SK-N-SH (cell line): ENCODE measurements at regions not wholly inside any gene's neighbourhood (a gene's known extent, or its start where the extent isn't known, plus 50 kb on each side); places are given as distances from the start of the nearest gene placed in this dataset.

Experiments
- CTCF ChIA-PET: fragments of 300-600, 350-600 bp; formaldehyde crosslinking; extraction: SDS; loops from one replicate; lab custom pipeline; 2021; lab: Yijun Ruan, JAX
- POLR2A ChIA-PET: fragments of 350-600 bp; sonication (Branson Sonifier 250); formaldehyde crosslinking; extraction: SDS; loops from one replicate; lab custom pipeline; 2020; ENCODE audit warnings: antibody characterized with exemption, inconsistent platforms; lab: Yijun Ruan, JAX
- DNase-seq: peaks from one replicate; pipeline ENCODE4 v3.0.0; 2012
- H2AFZ ChIP-seq: fragments of 200-600 bp; sonication (generic); 2 replicates; pipeline ENCODE4 v1.8.1; 2016; ENCODE audit warnings: antibody characterized with exemption, mild to moderate bottlenecking, low read depth
- H3F3A ChIP-seq: fragments of 200-600 bp; sonication (generic); replicated peaks from 2 replicates; pipeline ENCODE3; 2016; ENCODE audit warnings: antibody characterized with exemption, mild to moderate bottlenecking; ENCODE audit not compliant: insufficient read depth
- H3K27ac ChIP-seq, 2 experiments: fragments of 200-500 bp in 1 of 2; fragments of 200-600 bp in 1 of 2; sonication (Bioruptor generic) in 1 of 2; sonication (generic), shearing (Covaris generic) in 1 of 2; 2 replicates each; pipeline versions ENCODE4 v1.5.1 to v1.6.1; 2014 to 2016; ENCODE audit warnings: low read depth in 2 of 2, inconsistent platforms in 1 of 2, low read length in 1 of 2, mild to moderate bottlenecking in 1 of 2, mixed read lengths in 1 of 2
- H3K27me3 ChIP-seq: fragments of 200-600 bp; sonication (generic), shearing (Covaris generic); 2 replicates; pipeline ENCODE4 v1.6.1; 2016; ENCODE audit warnings: mixed run types; ENCODE audit not compliant: insufficient read depth
- H3K36me3 ChIP-seq, 2 experiments: fragments of 200-500 bp in 1 of 2; fragments of 200-600 bp in 1 of 2; sonication (Bioruptor generic) in 1 of 2; sonication (generic) in 1 of 2; replicated peaks in 1 of 2; 2 replicates each; pipeline versions ENCODE3 to v1.5.1; 2014 to 2016; ENCODE audit warnings: low read length in 1 of 2, mild to moderate bottlenecking in 1 of 2; ENCODE audit not compliant: insufficient read depth in 2 of 2, control insufficient read depth in 1 of 2
- H3K4me1 ChIP-seq, 2 experiments: fragments of 200-500 bp in 1 of 2; fragments of 200-600 bp in 1 of 2; sonication (Bioruptor generic) in 1 of 2; sonication (generic), shearing (Covaris generic) in 1 of 2; 2 replicates each; pipeline versions ENCODE4 v1.5.1 to v1.6.1; 2014 to 2016; ENCODE audit warnings: low read depth in 1 of 2, low read length in 1 of 2, mixed run types in 1 of 2; ENCODE audit not compliant: insufficient read depth in 2 of 2, control insufficient read depth in 1 of 2
- H3K4me2 ChIP-seq: fragments of 200-600 bp; sonication (generic), shearing (Covaris generic); 2 replicates; pipeline ENCODE4 v1.6.1; 2017; ENCODE audit warnings: mixed run types
- H3K4me3 ChIP-seq, 2 experiments: fragments of 200-500 bp in 1 of 2; fragments of 200-600 bp in 1 of 2; sonication (Bioruptor generic) in 1 of 2; sonication (generic), shearing (Covaris generic) in 1 of 2; 2 replicates each; pipeline versions ENCODE4 v1.5.1 to v1.8.1; 2014 to 2016; ENCODE audit warnings: low read depth in 2 of 2, inconsistent platforms in 1 of 2, low read length in 1 of 2, mild to moderate bottlenecking in 1 of 2, mixed read lengths in 1 of 2, moderate library complexity in 1 of 2
- H3K79me2 ChIP-seq: fragments of 200-600 bp; sonication (generic); 2 replicates; pipeline ENCODE4 v1.8.1; 2017; ENCODE audit warnings: mild to moderate bottlenecking; ENCODE audit not compliant: insufficient read depth
- H3K9ac ChIP-seq: fragments of 200-600 bp; sonication (generic); 2 replicates; pipeline ENCODE4 v1.6.1; 2017; ENCODE audit warnings: mixed run types
- H3K9me2 ChIP-seq: fragments of 200-600 bp; sonication (generic); 2 replicates; pipeline ENCODE4 v1.6.1; 2017; ENCODE audit warnings: mixed run types
- H3K9me3 ChIP-seq: fragments of 200-600 bp; sonication (generic); 2 replicates; pipeline ENCODE4 v1.6.1; 2017; ENCODE audit warnings: mixed run types, mild to moderate bottlenecking, moderate library complexity
- H4K20me1 ChIP-seq: fragments of 200-600 bp; sonication (generic); 2 replicates; pipeline ENCODE4 v1.6.1; 2017; ENCODE audit warnings: mild to moderate bottlenecking, mixed run types; ENCODE audit not compliant: insufficient read depth
- CHD2 ChIP-seq: fragments of 150-350 bp; IDR thresholded peaks from 2 replicates; pipeline ENCODE4 v1.6.1; 2018; ENCODE audit warnings: low read length; ENCODE audit not compliant: partially characterized antibody
- NFIC ChIP-seq: IDR thresholded peaks from 2 replicates; pipeline ENCODE4 v1.4.0; 2012; ENCODE audit warnings: borderline replicate concordance
- RFX5 ChIP-seq: IDR thresholded peaks from 2 replicates; pipeline ENCODE4 v1.6.1; 2012; ENCODE audit warnings: mild to moderate bottlenecking, improper control_type of control experiment, low read length
- RXRA ChIP-seq: IDR thresholded peaks from 2 replicates; pipeline ENCODE4 v1.4.0; 2012; ENCODE audit warnings: low read depth, mild to moderate bottlenecking, borderline replicate concordance
- TAF1 ChIP-seq: IDR thresholded peaks from 2 replicates; pipeline ENCODE4 v1.6.1; 2012; ENCODE audit warnings: low read depth, mild to moderate bottlenecking, low read length, moderate library complexity, borderline replicate concordance
- TEAD4 ChIP-seq: IDR thresholded peaks from 2 replicates; pipeline ENCODE4 v1.4.0; 2012; ENCODE audit warnings: mild to moderate bottlenecking, borderline replicate concordance; ENCODE audit not compliant: insufficient read depth
- YY1 ChIP-seq: IDR thresholded peaks from 2 replicates; pipeline ENCODE4 v1.4.0; 2012; ENCODE audit warnings: low read depth, mild to moderate bottlenecking
- WGBS: methylation state at CpG from one replicate; pipeline ENCODE4 v1.1.6; 2017; ENCODE audit warnings: low lambda C conversion rate; 5-methylcytosine and 5-hydroxymethylcytosine counted together
- TF ChIP-seq, protein P1 (sequence below): IDR thresholded peaks from 2 replicates; pipeline ENCODE4 v1.4.0; 2012; ENCODE audit warnings: low read depth
- TF ChIP-seq, protein P2 (sequence below): fragments of 150-350 bp; IDR thresholded peaks from 2 replicates; pipeline ENCODE4 v1.6.1; 2017; ENCODE audit warnings: antibody characterized with exemption, low read length, low read depth, borderline replicate concordance
- TF ChIP-seq, protein P3 (sequence below): fragments of 200-600 bp; sonication (generic); IDR thresholded peaks from 2 replicates; pipeline ENCODE4 v1.6.1; 2017; ENCODE audit warnings: antibody characterized with exemption, mild to moderate bottlenecking, moderate library complexity

DNA sequence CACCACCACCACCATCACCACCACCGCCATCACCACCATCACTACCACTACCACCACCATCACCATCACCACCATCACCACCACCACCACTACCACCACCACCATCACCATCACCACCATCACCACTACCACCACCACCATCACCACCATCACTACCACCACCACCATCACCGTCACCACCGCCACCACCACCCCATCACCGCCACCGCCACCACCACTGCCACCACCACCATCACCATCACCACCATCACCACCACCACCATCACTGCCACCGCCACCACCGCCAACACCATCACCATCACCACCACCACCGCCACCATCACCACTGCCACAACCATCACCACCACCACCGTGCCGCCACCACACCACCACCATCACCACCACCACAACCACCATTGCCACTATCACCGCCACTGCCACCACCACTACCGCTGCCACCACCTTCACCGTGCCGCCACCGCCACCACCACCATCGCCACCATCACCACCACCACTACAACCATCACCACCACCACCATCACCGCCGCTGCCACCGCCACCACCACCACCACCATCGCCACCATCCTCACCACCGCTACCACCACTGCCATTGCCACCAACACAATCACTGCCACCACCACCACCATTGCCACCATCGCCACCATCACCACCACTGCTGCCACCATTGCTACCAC is 1511.3 kb upstream of the AGA start:
- Histone ChIP-seq H2AFZ (no peak overlapping the region), H3F3A (no peaks in the 10 kb centered on the region), H3K9me2 (no peaks in the 10 kb centered on the region), H3K27me3 (no peaks in the 10 kb centered on the region), H4K20me1 (no peaks in the 10 kb centered on the region), H3K36me3 (no peaks in the 10 kb centered on the region), H3K9me3 (no peaks in the 10 kb centered on the region), H3K79me2 (no peaks in the 10 kb centered on the region), H3K27ac (no peak overlapping the region)
- ChIA-PET POLR2A (no interaction called here), CTCF (no interaction called here)
- no peak for DNase-seq
- 73% methylated on average over 22 of the region's 22 CpGs for WGBS
- TF ChIP-seq, protein P1, sequence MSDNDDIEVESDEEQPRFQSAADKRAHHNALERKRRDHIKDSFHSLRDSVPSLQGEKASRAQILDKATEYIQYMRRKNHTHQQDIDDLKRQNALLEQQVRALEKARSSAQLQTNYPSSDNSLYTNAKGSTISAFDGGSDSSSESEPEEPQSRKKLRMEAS, result no peak
- TF ChIP-seq TAF1, result no peak
- TF ChIP-seq, all 33 proteins: peak for 0
- Histone ChIP-seq H3K4me3 (no peak overlapping the region), H3K9ac (no peak overlapping the region), H3K4me2 (no peak overlapping the region), H3K4me1 (no peaks in the 10 kb centered on the region)

DNA sequence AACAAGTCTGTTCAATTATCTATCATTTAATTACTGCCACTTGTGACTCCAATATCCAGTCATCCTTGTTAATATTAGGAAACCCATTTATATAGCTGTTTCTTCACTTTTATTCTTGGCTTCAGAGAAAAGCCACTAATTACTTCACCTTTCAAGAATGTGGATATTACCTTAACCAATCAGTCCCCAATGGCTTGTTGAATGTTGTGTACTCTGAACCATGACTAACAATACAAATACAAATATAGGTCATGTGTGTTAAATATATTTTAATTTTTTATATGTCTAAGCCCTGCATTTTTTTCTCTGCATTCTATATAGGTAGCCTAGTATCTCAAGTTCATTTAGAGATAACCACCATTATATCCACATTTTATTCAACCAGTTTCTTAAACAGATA is 1513.4 kb upstream of the AGA start:
- no peaks in the 10 kb centered on the region for H3K9me2 ChIP-seq
- no peaks in the 10 kb centered on the region for H3K79me2 ChIP-seq
- POLR2A ChIA-PET, result no interaction called here
- no peak overlapping the region for H3K4me3 ChIP-seq
- TF ChIP-seq, protein P2, sequence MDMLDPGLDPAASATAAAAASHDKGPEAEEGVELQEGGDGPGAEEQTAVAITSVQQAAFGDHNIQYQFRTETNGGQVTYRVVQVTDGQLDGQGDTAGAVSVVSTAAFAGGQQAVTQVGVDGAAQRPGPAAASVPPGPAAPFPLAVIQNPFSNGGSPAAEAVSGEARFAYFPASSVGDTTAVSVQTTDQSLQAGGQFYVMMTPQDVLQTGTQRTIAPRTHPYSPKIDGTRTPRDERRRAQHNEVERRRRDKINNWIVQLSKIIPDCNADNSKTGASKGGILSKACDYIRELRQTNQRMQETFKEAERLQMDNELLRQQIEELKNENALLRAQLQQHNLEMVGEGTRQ, result no peak
- no peak for TF ChIP-seq NFIC
- TF ChIP-seq RXRA, result no peak
- no peak for TF ChIP-seq TEAD4
- no peak for TF ChIP-seq RFX5
- TF ChIP-seq, protein P1, result no peak
- TF ChIP-seq, protein P3, sequence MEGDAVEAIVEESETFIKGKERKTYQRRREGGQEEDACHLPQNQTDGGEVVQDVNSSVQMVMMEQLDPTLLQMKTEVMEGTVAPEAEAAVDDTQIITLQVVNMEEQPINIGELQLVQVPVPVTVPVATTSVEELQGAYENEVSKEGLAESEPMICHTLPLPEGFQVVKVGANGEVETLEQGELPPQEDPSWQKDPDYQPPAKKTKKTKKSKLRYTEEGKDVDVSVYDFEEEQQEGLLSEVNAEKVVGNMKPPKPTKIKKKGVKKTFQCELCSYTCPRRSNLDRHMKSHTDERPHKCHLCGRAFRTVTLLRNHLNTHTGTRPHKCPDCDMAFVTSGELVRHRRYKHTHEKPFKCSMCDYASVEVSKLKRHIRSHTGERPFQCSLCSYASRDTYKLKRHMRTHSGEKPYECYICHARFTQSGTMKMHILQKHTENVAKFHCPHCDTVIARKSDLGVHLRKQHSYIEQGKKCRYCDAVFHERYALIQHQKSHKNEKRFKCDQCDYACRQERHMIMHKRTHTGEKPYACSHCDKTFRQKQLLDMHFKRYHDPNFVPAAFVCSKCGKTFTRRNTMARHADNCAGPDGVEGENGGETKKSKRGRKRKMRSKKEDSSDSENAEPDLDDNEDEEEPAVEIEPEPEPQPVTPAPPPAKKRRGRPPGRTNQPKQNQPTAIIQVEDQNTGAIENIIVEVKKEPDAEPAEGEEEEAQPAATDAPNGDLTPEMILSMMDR, result no peak
- TF ChIP-seq CHD2, result no peak
- no peak for TF ChIP-seq YY1
- no peak for DNase-seq
- CTCF ChIA-PET, result no interaction called here
- H3K27ac ChIP-seq, result no peak overlapping the region
- no peak overlapping the region for H3K9ac ChIP-seq
- no peaks in the 10 kb centered on the region for H4K20me1 ChIP-seq
- no peak overlapping the region for H2AFZ ChIP-seq
- no peak overlapping the region for H3K4me2 ChIP-seq
- H3K4me1 ChIP-seq, result no peaks in the 10 kb centered on the region
- no peaks in the 10 kb centered on the region for H3F3A ChIP-seq
- no peaks in the 10 kb centered on the region for H3K36me3 ChIP-seq
- H3K27me3 ChIP-seq, result no peaks in the 10 kb centered on the region
- H3K9me3 ChIP-seq, result no peaks in the 10 kb centered on the region
